AG09319 (cell line): ENCODE measurements at regions not wholly inside any gene's neighbourhood (a gene's known extent, or its start where the extent isn't known, plus 50 kb on each side); places are given as distances from the start of the nearest gene placed in this dataset.

Source experiments
- DNase-seq: peaks from one replicate; pipeline ENCODE4 v3.0.0-alpha.2; 2010; ENCODE audit warnings: low read depth; ENCODE audit errors: extremely low read depth
- CTCF ChIP-seq: IDR thresholded peaks from 2 replicates; pipeline ENCODE4 v1.5.1; 2011; ENCODE audit warnings: low read depth, mild to moderate bottlenecking, inconsistent platforms, low read length, moderate library complexity

- DNase-seq, result no peak
- TF ChIP-seq CTCF, result no peak
These were observed 83.8 kb upstream of the FIBIN start for GRCh38 chr11:26909991-26910591.

- no peak for DNase-seq
- no peak for TF ChIP-seq CTCF
These were observed 78.9 kb upstream of the FIBIN start for GRCh38 chr11:26914968-26915367.

GRCh38 chr11:26916805-26917204 is 77.1 kb upstream of the FIBIN start:
- no peak for DNase-seq
- TF ChIP-seq CTCF, result no peak

- DNase-seq, result no peak
These were observed 65.3 kb upstream of the FIBIN start for GRCh38 chr11:26928582-26928981.

GRCh38 chr11:26929806-26930517 is 64.0 kb upstream of the FIBIN start:
- DNase-seq, result no peak
- no peak for TF ChIP-seq CTCF

More at GRCh38 chr11:26928582-26928981, 65.3 kb upstream of the FIBIN start:
- TF ChIP-seq CTCF, result no peak

- DNase-seq, result no peak
- no peak for TF ChIP-seq CTCF
These were observed 63.2 kb upstream of the FIBIN start for GRCh38 chr11:26930518-26931247.

GRCh38 chr11:26931248-26931631 is 62.7 kb upstream of the FIBIN start:
- DNase-seq, result no peak
- TF ChIP-seq CTCF, result no peak
